ENCODE measurements at regions not wholly inside any gene's neighbourhood (a gene's known extent, or its start where the extent isn't known, plus 50 kb on each side); places are given as distances from the start of the nearest gene placed in this dataset.
A peak's percentile ranks its signal among the peaks of the same experiment; 100 is the strongest.
"Not testable (repeated sequence)": the region's sequence is repeated elsewhere in the genome, so short reads cannot be mapped to it uniquely, and the experiment has no call there.

DNA sequence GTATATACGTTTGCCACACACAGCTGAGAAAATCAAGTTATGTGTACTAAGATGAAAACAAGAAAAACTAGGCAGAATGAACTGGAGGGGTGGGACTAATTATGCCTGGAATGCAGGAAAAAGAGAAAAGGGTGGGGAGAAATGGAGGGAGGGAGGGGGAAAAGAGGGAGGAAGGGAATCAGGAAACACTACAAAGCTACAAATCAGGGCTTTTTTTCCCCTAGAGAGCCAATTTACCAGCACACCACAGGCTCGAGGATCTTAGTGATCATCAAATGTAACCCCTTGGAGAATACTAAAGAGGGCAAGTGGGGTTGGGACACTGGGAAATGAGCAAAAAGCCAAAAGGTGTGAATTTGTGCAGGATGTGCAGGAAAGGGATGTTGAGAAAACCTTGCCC lies 451.9 kb downstream of the SMARCA1 start:
- no peak for FAIRE-seq

GRCh38 chrX:129065895-129066294 lies 457.4 kb downstream of the SMARCA1 start:
- no peak for FAIRE-seq

GRCh38 chrX:129058405-129058804 lies 464.9 kb downstream of the SMARCA1 start:
- no peak for FAIRE-seq

DNA sequence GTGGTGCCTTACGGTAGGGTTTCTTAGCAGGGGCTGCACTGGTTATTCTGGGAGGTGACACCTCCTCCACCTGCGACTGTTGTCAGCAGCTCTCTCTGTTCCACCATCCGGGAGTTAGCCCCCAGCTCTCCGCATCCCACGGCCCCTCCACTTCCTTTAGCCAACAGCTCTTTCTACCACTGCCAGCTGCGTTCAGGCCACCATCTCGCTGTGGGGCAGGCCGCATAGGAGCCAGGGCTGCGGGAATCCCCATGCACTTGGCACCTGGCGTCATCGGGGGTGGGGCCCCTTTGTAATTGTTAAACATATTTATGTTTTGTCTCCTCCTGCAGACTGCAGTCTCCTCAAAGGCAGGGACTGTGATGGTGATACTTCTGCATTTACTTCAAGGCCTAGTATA lies 480.2 kb downstream of the SMARCA1 start:
- no peak for FAIRE-seq

DNA sequence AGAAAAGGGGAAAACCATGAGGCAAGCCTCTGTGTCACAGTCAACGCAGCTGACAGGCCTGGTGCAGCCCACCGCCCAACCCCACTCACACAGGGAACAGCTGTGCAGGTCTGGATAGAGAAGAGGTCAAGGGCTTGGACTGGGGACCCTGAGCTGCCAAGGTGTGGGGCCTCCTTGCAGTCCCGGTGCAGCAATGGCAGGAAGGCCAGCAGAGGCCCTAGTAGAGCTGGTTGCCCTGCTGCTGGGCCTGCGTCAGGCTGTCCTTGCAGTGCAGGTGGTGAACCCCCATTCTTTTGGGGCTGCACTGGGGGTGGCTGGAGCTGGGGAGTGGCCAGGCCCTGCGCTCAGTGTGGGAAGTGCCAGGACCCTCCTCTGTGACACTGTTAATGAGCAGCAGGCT lies 482.0 kb downstream of the SMARCA1 start:
- no peak for FAIRE-seq

GRCh38 chrX:129040124-129040523 lies 483.2 kb downstream of the SMARCA1 start:
- no peak for FAIRE-seq

DNA sequence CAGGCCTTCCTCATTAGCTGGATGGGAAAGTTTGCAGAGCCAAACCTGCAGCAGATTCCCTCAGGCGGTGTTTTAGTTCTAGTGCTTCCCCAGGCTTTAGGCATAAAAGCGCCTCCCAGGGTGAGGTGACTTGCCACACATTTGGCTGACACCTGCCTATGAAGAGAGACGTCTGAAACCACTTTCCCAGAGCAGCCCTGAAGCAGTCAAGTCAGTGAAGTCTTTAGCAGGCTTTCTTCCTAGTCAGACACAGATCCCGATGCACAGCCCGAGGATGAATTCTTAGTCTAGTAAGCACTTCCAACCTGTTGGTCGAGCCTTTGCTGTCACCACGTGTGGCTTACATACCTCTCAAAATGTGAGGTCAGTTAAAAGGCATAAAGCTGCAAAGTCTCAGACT lies 484.1 kb downstream of the SMARCA1 start:
- FAIRE-seq = no peak

GRCh38 chrX:129037389-129037788 lies 485.9 kb downstream of the SMARCA1 start:
- no peak for FAIRE-seq

DNA sequence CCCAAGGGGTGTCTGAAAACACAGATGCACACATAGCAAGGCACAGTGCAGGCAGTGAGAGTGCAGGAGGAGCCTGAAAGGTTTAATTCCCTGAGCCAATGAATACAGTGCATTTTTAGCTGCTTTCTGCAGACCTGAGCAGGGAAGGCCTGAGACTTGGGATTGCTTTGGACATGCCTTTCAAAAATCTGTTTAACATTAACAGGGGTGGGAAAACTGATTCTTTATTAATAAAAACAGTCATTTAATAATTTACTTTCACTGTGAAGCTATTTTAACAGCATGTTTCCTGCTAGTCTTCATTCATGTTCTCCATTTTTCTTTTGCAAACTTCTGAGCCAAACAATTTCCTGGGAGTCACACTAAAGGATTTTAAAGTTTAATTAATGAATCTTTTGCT lies 488.1 kb downstream of the SMARCA1 start:
- FAIRE-seq = no peak

DNA sequence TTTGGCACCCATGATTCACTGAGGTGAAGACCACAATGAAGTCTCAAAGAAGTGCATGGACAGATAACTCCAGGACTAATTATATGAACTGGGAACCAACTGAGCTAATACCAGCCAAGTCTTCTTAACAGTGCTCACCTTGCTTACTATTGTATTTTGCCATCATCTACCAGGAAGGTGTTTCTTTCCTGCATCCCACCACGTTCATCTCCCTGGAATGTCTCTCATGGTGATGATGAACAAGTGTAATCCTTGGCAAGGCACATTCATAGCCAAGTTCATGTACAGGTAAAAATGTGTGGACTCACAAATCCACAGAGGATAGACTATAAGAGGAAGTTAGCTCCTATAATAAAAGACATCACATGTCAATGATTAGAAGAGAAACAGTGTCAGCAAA lies 489.1 kb downstream of the SMARCA1 start:
- no peak for FAIRE-seq

DNA sequence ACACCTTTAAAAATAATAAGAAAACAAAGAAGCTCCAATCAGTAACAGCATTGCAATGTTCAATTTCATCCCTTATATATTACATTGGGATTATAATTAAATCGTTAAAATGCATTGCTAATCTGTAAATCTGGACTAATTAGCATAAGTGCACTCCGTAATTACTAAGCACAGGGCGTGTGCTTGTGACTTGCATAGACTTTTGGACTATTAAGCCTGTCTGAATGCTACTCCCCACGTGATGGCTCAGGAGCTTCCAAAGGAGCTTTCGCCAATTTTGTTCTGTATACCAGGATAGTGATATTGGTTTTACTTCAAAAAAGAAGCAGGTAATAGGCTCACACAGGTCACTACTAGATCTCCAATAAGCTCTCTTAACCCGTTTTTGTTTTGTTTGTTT lies 497.1 kb downstream of the SMARCA1 start:
- FAIRE-seq = no peak

GRCh38 chrX:129025376-129025775 lies 497.9 kb downstream of the SMARCA1 start:
- FAIRE-seq = no peak

DNA sequence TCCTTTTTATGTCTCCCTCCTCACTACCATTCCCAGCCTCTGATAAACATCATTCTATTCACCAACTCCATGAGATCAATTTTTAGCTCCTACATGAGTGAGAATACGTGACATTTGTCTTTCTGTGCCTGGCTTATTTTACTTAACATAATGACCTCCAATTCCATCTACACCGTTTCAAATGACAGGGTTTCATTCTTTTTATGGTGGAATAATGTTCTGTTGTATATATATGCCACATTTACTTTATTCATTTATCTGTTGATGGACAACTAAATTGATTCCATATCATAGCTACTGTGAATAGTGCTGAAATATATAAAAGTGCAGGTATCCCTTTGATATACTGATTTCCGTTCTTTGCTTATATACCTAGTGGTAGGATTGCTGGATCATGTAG lies 503.9 kb downstream of the SMARCA1 start:
- peak; percentile 27 for FAIRE-seq

GRCh38 chrX:129015381-129015780 lies 507.9 kb downstream of the SMARCA1 start:
- FAIRE-seq = no peak

GRCh38 chrX:129013574-129013973 lies 509.7 kb downstream of the SMARCA1 start:
- FAIRE-seq = no peak

- FAIRE-seq = no peak
Measured at GRCh38 chrX:129007631-129008030, 515.7 kb downstream of the SMARCA1 start.

DNA sequence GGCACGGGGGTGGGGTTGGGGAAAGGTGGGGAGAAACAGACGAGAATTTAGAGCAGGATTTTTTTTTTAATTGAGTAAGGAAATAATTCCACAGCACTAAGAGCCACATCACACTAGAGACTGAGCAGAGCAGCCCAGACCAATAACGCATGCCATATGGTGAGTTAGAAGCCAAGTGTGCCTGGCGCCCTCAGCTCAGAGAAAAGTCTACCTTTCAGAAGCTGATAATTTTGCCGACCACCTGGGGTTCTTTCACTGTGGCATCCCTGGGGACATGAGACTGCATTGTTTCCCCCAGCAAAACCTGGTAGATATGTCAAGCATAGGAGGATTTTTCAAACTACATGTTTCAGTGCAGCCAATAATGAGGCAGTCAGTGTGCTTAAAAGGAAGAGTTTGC lies 516.8 kb downstream of the SMARCA1 start:
- FAIRE-seq = no peak

- no peak for FAIRE-seq
Measured at GRCh38 chrX:129000797-129001196, 522.5 kb downstream of the SMARCA1 start.

GRCh38 chrX:129000018-129000417 lies 523.3 kb downstream of the SMARCA1 start:
- peak; percentile 65 for FAIRE-seq

DNA sequence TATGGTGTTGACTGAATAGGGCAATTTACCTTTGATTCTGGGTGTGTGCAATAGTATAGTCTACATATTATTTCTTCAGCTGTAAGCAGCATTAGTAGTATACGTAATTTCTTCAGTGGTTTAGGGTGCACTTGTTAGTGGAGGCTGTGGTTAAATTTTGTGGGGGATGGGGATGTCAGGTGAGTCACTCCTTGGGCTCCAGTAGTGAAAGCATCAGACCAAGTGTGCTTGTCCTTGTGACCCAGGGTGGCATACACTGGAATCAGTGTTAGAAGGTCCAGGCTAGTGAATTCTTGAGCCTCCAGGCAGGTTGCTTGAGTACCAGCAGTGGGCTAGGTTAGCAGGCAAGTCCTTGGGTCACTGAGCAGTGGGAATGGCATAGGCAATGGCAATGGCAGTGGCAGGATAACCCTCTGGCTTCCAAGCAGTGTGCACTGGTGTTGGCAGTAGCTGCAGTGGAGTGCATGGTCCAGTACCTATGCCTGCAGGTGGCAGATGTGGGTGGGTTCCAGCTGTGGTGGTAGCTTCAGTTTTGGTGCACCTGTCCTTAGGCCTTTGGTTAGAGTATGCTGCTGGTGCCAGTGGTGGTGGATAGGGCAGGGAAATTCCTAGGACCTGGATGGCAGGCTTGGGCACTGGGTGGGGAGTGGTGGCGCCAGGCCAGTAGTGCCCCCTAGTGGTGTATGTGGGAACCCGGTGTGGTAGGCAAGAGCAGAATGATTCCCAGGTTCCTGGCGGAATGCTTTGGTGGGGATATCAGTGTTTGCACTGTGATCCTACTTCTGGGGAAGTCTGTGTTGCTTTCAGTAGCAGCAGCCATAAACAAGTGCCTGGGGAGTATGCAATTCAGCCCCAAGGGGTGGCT lies 531.0 kb downstream of the SMARCA1 start:
- FAIRE-seq = no peak

DNA sequence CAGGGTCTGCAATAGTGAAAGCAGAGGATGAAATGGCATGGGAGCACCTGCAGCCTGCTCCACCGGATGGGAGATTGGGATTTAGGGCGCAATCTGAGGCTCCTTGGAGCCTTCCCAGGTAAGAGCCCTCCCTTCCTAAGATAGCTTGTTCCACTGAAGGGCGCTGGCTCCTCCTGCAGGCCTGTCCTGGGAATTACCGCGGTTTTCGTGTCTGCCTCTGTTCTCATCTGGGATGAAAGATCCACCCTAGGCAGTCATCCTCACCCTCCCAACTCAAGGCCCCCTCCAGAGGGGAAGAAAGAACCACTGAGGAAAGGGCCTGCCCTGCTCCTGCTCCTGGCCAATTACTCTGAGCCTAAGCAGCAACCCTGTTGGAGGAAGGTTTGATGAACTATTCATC lies 547.5 kb downstream of the SMARCA1 start:
- FAIRE-seq = no peak

DNA sequence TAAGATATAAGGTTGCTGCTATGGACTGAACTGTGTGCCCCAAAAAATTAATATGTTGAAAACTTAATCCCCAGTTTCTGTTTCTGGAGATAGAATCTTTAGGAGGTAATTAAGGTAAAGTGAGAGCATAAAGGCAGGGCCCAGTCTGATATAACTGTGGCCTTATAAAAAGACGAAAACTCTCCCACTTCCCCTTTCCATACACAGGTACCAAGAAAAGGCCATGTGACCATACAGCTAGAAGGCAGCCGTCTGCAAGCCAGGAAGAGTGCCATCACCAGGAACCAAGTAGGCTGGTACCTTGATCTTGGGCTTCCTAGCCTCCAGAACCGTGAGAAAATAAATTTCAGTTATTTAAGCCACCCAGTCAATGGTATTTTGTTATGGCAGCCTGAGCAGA lies 550.3 kb downstream of the SMARCA1 start:
- FAIRE-seq = no peak

DNA sequence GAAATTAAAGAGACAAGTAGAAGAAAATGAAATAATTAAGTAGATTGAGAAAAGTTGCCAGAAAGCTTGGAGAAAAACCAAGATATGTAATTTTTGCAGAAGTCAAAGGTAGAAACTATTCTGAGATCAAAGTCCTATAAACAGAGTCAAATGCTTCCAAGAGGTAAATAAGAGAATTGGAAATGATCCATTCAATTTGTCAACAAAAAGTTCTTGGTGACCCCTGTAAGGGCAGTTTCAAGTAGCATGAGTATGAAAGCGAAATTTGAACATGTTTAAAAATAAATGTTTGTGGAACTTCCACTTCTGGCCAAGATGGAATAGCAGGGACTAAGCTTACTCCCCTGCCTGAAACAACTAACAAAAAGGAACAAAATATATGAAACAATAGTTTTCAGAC lies 562.0 kb downstream of the SMARCA1 start:
- no peak for FAIRE-seq

DNA sequence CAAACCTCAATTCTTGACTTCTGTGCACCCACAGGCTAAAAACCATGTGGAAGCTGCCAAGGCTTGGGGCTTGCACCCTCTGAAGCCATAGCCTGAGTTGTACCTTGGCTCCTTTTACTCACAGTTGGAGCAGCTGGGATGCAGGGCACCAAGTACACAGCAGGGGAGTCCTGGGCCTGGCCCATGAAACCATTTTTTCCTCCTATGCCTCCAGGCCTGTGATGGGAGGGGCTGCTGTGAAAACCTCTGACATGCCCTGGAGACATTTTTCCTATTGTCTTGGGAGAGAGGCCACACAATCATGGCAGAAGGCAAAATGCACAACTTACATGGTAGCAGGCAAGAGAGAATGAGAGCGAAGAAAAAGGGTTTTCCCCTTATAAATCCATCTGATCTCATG lies 568.6 kb downstream of the SMARCA1 start:
- not testable (repeated sequence) for FAIRE-seq

- FAIRE-seq = no peak
Measured at GRCh38 chrX:128931071-128931470, 592.2 kb downstream of the SMARCA1 start.

Data from islet of Langerhans (tissue), 1 donor.